OCI-LY3 (cell line): ENCODE measurements at regions not wholly inside any gene's neighbourhood (a gene's known extent, or its start where the extent isn't known, plus 50 kb on each side); places are given as distances from the start of the nearest gene placed in this dataset.
"Not testable (repeated sequence)": the region's sequence is repeated elsewhere in the genome, so short reads cannot be mapped to it uniquely, and the experiment has no call there.

Source experiments
- H2AFZ ChIP-seq: fragments of 200-600, 300-600 bp; shearing (Covaris generic); 2 replicates; pipeline ENCODE4 v1.6.0; 2014; ENCODE audit warnings: antibody characterized with exemption, low read depth, low read length
- H3K27ac ChIP-seq: fragments of 200-600, 300-600 bp; sonication (generic); 2 replicates; pipeline ENCODE4 v1.5.1; 2014; ENCODE audit warnings: mild to moderate bottlenecking, low read length, moderate library complexity, mixed read lengths
- H3K27me3 ChIP-seq: fragments of 200-600, 300-600 bp; sonication (generic); 2 replicates; pipeline ENCODE4 v1.6.1; 2014; ENCODE audit warnings: low read depth, low read length, mixed read lengths
- H3K36me3 ChIP-seq: fragments of 200-600, 300-600 bp; sonication (generic); replicated peaks from 2 replicates; pipeline ENCODE3; 2014; ENCODE audit warnings: low read depth, low read length, mixed read lengths
- H3K4me1 ChIP-seq: fragments of 300-600, 200-600 bp; sonication (generic); 2 replicates; pipeline ENCODE4 v1.6.1; 2014; ENCODE audit warnings: low read length, mixed read lengths
- H3K4me2 ChIP-seq: fragments of 200-600, 300-600 bp; sonication (generic); 2 replicates; pipeline ENCODE4 v1.6.1; 2014; ENCODE audit warnings: low read length, mixed read lengths
- H3K4me3 ChIP-seq: fragments of 300-600, 200-600 bp; sonication (generic); 2 replicates; pipeline ENCODE4 v1.5.1; 2014; ENCODE audit warnings: antibody characterized with exemption, mild to moderate bottlenecking, low read length, moderate library complexity
- H3K79me2 ChIP-seq: fragments of 300-600, 200-600 bp; shearing (Covaris generic); 2 replicates; pipeline ENCODE4 v1.6.1; 2014; ENCODE audit warnings: mild to moderate bottlenecking, low read length, mixed read lengths
- H3K9ac ChIP-seq: fragments of 300-600, 200-600 bp; shearing (Covaris generic); 2 replicates; pipeline ENCODE4 v1.6.0; 2014; ENCODE audit warnings: mild to moderate bottlenecking, low read length, moderate library complexity
- H3K9me3 ChIP-seq: fragments of 200-600, 300-600 bp; shearing (Covaris generic); 2 replicates; pipeline ENCODE4 v1.6.1; 2014; ENCODE audit warnings: low read length, mixed read lengths; ENCODE audit not compliant: insufficient read depth
- H4K20me1 ChIP-seq: fragments of 200-600, 300-600 bp; sonication (generic); 2 replicates; pipeline ENCODE4 v1.6.1; 2016; ENCODE audit warnings: low read length, mixed read lengths; ENCODE audit not compliant: insufficient read depth
- CTCF ChIP-seq: fragments of 200-600, 300-600 bp; sonication (generic); IDR thresholded peaks from 2 replicates; pipeline ENCODE4 v1.5.1; 2014; ENCODE audit warnings: antibody characterized with exemption, low read length, low read depth

- TF ChIP-seq CTCF = peak; percentile 27; the same call in 1 of the 2 replicates
- not testable (repeated sequence) for H3K79me2 ChIP-seq, H3K36me3 ChIP-seq, H3K4me1 ChIP-seq, H2AFZ ChIP-seq, H3K27me3 ChIP-seq, H3K27ac ChIP-seq, H3K9me3 ChIP-seq, H3K4me2 ChIP-seq, H3K9ac ChIP-seq, H3K4me3 ChIP-seq, H4K20me1 ChIP-seq
Observed at GRCh38 chrY:3913939-3914338, 335.1 kb downstream of the TGIF2LY start.
